ENCODE measurements at regions not wholly inside any gene's neighbourhood (a gene's known extent, or its start where the extent isn't known, plus 50 kb on each side); places are given as distances from the start of the nearest gene placed in this dataset.

- TF ChIP-seq CTCF (conservative IDR thresholded peaks at IDR 0.05; ENCODE audit: low read length) (no peak), EZH2phosphoT487 (IDR thresholded peaks at IDR 0.05; ENCODE audit: borderline replicate concordance) (no peak)
Observed at GRCh38 chr20:55213653-55214052, 738.3 kb downstream of the DOK5 start.
